SHP77 treated with DMSO at 0.1 percent for 48 hours (cell line): ENCODE measurements at regions not wholly inside any gene's neighbourhood (a gene's known extent, or its start where the extent isn't known, plus 50 kb on each side); places are given as distances from the start of the nearest gene placed in this dataset.

Experiments
- DNase-seq: peaks from one replicate; lab custom pipeline; 2025; lab: John Stamatoyannopoulos, UW

DNA sequence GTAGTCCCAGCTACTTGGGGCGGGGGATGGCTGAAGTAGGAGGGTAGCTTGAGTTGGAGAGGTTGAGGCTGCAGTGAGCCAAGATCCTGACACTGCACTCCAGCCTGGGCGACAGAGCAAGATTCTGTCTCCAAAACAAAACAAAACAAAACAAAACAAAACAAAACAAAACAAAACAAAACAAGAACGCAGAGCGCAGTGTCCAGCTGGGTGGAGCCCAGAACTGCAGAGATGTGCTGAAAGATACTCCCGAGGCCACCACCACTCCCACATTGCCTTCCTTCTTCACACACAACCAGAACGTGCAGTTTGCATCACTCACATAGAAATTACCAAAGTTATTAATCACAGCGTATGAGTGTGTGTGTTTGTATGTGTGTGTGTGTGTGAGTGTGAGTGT, 222.9 kb upstream of the ASIC2 start:
- DNase-seq = no peak

GRCh38 chr17:33516645-33517044, 223.6 kb upstream of the ASIC2 start:
- DNase-seq = no peak

- DNase-seq = no peak
Measured at GRCh38 chr17:33517746-33518145, 224.7 kb upstream of the ASIC2 start.

- no peak for DNase-seq
Measured at GRCh38 chr17:33519692-33520091, 226.6 kb upstream of the ASIC2 start.

- no peak for DNase-seq
Measured at GRCh38 chr17:33520426-33521330, 227.6 kb upstream of the ASIC2 start.

DNA sequence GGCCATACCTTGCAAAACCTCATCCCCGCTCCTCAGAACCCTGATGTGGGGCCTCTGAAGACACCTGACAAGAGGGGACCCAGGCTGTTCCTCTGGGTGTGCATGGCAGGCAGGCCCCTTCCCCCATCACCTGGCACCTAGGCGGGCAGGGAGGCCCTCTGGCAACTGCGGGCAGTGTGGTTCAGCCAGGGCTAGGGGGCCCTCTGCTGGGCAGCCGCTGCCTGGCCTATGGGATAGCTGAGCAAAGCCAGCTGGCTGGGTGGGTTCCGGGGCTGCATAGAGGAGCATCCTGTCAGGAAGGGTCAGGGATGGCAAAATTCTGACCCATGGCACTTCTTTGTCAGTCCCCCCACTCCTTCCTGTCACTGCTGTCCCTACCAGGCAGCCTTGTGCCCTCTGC, 228.7 kb upstream of the ASIC2 start:
- no peak for DNase-seq

GRCh38 chr17:33522623-33523022, 229.5 kb upstream of the ASIC2 start:
- no peak for DNase-seq

DNA sequence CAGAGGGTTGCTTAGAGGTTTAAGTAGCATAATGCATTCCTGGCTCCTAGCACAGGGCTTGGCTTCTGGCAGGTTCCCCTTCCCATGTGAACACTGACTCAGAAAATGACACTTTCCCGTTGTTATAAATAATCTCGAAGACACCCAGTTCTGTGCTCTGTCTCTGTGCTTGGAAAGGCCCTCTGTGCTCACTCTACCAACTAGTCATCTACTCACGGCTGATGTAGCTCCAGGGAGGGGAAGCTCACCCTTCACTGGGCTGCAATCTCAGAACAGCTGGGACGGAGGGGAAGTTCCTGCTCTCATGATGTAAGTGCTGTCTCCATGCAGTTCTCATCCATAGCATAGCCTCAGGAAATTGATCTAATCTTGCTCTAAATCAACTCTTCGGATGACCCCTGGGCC, 230.5 kb upstream of the ASIC2 start:
- DNase-seq = no peak

GRCh38 chr17:33525186-33525585, 232.1 kb upstream of the ASIC2 start:
- DNase-seq = no peak

DNA sequence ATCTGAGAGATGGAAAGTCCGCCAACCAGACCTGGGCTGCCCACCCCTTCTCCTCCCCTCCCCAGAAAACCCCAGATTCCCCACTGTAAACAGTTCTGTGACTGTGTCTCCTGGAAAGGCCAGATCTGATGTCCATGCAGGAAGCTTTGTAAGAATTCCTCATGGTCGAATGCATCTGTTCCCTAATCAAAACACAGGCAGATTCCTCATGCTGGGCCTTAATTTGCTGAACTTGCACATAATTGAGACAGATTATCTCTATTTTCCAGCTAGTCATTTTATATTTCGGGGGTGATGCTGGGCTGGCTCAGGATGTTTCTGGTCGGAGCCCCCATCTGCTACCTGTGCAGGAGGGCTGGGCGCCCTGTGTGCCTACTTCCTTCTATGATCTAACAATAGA, 233.6 kb upstream of the ASIC2 start:
- DNase-seq = no peak

GRCh38 chr17:33527290-33527689, 234.2 kb upstream of the ASIC2 start:
- DNase-seq = no peak

- no peak for DNase-seq
Measured at GRCh38 chr17:33528846-33529245, 235.8 kb upstream of the ASIC2 start.

DNA sequence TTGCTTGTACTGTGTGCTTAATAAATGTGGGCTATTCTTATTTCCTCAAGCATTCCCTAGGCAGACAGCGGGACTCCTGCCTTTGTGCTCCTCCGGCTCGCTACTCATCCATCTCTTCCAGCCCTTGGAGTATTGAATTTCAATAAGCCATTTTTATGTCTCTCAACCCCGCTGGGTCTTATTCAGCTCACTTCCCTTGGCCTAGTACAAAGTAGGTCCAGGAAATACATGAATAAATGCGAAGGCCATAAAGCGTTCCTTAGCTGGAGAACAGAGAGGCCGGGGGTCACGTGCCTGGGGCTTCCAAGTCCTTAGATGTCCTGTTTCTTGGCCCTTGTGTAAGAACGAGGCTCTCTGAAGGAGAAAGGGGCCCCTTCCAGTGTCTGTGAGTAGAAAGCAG, 236.7 kb upstream of the ASIC2 start:
- DNase-seq = no peak

DNA sequence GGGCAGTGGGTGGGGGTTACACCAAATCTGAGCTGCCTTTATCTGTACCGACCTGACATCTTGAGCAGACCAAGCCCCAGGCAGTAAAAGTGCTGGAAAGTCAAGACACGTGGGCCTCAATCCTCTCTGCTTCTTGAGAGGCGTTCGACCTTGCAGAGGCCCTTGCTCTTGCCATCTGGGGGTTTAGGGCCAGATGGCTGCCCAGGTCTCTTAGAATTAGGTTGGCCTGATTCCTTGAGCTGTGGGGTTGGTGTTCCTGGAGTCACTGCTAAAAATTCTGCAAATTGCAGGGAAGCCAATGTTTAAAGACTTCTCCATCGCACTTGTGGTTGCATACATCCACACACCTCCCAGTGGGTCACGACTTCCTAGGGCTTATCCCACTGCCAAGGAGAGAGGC, 238.2 kb upstream of the ASIC2 start:
- DNase-seq = no peak

DNA sequence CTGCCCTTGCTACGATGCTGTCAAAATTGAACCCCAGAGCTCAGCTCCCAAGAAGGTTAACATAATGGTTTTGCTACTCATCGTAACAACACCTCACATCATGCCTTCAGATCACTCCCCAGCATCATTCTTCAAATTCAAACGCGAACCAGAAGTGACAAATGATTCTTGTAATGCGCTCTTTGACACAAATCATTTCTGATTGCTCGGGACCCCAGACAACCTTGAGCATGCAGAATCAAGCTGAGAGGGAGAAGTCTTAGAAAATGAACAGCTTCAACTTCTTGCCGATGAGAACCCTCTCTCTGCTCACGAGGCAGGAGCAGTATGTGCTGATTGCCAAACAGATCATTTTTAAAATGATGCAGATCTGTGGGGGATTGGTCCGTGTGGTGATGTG, 241.0 kb upstream of the ASIC2 start:
- no peak for DNase-seq

DNA sequence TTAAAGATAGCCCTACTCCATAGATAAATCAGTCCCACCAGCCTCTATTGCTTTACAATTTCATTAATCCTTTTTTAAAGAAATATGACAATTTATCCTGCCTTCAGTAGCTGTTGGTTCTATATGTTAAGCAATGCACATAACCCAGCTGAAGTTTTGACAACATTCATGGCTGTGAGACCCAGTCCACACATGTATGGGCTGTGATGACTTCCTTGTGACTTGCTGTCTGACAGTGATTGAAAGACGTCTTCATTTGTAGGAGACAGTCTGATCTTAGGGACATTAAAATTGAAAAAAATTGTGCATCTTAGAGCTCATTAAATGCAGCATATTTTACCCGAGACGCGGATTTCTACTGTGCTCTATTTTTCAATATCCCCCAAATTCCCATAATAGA, 252.0 kb upstream of the ASIC2 start:
- no peak for DNase-seq

GRCh38 chr17:33550261-33550660, 257.2 kb upstream of the ASIC2 start:
- no peak for DNase-seq

DNA sequence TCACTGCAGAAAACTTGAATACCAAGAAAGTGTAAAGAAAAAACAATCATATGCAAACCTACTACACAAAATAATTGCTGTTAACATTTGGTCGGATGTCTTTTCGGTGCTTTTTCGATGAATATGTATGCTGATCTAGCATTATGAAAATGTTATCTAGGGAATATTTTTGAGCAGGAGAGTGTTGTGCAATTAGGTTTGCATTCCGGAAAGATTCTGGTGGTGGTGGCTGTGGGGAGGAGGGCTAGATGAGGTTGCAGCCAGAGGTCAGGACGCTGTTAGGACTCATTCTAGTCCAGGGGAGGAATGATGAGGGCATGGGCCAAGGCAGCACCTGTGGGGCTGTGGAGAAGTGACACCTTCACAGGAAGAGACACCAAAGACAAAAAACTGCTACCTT, 258.0 kb upstream of the ASIC2 start:
- DNase-seq = no peak

DNA sequence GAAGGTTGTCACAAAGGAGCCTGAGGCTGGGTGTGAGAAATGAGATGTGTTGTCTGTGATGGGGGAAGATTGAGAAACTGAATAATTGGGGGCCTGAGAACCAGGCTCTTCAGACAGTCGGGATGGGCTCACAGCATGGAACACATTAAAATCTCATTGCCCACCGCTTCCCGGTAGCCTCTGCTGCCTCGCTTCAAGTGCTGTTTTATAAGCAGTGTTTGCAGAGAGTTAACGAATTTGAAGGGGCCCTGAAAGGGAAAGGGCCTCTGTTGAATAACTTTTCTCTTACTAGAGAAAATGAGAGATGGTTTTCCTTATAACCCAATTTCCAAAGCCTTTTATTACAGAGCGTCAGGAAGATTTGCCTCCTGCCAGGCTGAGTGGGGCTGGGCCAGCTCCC, 258.8 kb upstream of the ASIC2 start:
- DNase-seq = no peak

DNA sequence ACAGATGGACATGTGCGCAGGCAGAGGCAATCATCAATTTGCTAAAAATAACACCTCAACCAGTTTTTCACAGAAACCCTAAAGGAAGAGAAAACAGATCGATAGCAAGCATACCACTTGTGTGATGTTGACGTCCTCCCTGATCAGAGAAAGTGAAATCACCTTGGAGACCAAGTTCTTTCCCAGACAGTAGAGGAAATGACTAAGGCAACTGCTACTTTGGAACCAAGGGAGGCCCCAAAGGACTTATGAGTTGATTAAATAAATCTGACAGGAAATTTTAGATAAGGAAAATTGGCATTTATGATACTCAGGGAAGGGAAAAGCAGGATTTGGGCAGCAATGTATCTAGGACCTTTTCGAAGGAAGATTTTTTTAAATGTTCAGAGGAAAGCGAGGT, 267.1 kb upstream of the ASIC2 start:
- DNase-seq = no peak

DNA sequence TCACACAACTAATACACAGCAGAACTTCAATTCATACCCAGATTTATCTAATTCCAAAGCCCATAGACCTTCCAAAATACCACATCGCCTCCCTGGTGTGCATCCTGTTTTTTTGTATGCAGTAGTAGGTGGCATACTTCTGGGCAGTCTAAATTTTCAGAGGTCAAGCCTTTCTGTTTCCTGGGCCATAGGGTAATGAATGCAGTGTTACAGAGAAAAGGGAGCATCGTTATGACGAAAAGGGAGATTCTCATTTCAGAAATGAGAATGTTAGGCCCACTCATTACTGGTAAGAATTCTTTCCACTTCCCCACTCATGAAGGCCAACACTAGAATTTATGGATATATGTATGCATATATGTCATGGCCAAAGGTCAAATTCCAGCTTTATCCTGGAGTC, 267.8 kb upstream of the ASIC2 start:
- no peak for DNase-seq

DNA sequence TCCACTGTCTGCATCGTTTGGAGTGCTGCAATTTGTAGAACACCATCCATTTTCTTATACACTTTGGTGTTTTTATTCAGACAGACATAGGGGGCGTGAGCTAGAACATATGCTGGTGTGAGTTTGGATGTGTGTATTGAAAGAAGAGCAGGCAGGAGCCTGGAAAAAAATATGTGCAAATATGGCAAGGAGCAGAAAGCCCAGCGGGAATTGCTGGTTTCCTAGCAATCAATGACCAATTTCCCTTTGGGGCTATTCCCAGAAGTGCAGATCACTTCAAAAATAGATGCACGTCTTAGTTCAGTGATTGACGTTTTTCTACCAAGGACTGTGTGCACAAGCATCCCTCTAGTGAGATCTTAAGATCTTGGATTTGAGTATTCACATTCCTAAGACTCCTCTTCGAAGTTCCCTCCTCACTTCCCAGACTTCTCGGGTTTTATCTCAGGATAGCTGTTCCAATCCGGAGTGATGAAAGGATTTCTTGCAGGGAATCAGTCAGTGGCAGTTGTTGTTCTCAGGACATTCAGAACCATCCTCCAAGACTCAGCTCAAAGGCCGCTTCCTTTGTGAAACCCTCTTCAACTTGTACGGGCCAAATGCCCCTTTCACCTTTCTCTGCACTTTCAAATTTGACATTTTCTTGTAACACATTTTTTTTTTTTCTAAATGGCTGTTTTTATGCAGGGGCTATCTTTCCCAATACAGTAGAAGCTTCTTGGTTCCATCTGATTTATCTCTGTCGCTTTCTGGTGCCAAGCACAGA, 268.7 kb upstream of the ASIC2 start:
- DNase-seq = no peak

DNA sequence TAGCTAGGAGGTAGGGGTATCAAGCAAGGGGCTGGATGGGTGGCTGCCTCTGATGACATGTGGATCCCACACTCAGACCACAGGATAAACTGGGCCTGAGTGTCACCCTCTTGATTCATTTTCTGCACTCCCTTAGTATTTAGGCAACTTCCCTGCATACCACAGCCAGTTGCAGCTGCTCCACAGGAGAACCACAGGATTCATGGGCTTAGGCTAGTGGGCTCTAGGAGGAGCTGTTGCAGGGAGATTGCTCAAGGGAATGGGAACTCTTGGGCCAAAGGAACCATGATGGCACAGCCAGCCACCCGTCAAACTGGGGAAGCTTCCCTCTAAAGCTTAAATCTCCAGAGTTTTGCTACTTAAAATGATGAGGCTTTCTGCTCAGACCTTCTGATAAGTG, 269.7 kb upstream of the ASIC2 start:
- DNase-seq = no peak
